ENCODE measurements at regions not wholly inside any gene's neighbourhood (a gene's known extent, or its start where the extent isn't known, plus 50 kb on each side); places are given as distances from the start of the nearest gene placed in this dataset.
"Not testable (repeated sequence)": the region's sequence is repeated elsewhere in the genome, so short reads cannot be mapped to it uniquely, and the experiment has no call there.

- DNase-seq (ENCODE audit: low read depth): no peak
Measured at GRCh38 chr21:36246080-36246631, 73.8 kb upstream of the MORC3 start.

DNA sequence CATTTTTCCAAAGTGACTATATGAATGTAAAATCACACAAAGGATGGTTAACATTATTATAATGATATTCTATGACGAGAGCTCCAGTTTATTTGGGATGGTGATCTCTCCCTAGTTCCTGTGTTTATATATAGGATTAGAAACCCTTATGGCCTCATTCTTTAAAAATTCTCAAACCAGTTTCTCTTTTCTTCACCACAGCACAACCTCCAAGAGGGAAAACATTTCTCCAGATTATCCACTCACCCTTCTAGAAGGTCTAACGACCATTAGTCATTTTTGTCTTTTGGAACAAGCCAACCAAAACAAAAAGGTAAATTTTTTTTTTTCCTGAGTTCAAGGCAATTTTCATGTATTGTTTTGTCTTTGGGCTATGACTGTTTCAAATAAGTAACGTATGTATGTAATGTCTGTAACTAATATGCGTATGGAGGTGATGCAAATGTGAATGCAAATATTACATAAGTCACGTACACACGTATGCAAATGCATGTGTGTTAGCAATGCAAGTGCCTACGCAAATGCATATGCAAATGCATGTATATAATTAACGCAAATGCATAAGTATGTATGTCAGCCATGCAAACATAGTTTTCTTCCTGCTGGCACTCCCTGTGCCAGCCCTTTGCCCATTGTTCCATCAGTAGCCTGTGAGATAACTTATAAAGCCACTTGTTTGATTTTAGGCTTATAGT is 72.5 kb upstream of the MORC3 start:
- no peak for DNase-seq (ENCODE audit: low read depth)

- DNase-seq (ENCODE audit: low read depth): no peak
Measured at GRCh38 chr21:36249576-36250422, 70.2 kb upstream of the MORC3 start.

DNA sequence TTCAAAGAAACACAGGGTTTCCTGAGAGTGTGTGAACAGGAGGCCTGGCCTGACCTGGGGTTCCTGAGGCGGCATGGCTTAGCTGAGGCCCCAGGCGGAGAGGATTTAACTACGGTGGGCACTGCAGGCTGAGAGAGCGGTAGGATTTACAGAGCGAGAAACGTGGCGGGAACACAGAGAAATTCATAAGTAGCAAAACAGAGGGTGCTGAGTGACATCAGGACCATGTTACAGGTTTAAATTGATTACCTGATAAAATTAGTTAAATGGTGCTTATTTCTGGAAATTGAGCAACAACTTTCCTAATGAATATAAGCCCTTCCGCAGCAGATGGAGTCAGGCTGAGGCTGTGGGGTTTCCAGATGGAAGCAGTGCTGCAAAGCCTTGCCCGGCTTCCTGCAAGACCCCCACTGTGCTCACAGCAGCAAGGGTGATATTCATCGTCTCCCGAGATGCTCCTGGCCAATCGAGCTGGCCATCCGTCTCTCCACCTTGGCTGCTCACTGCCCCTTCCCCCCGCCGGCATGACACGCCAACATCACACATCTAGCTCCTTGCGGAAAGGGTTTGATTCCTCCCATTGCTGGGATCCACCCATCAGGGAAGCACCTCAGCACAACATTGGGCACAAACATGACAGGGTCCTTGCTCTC is 69.4 kb upstream of the MORC3 start:
- DNase-seq (ENCODE audit: low read depth): no peak

GRCh38 chr21:36254106-36254941 is 65.7 kb upstream of the MORC3 start:
- DNase-seq (ENCODE audit: low read depth): no peak

DNA sequence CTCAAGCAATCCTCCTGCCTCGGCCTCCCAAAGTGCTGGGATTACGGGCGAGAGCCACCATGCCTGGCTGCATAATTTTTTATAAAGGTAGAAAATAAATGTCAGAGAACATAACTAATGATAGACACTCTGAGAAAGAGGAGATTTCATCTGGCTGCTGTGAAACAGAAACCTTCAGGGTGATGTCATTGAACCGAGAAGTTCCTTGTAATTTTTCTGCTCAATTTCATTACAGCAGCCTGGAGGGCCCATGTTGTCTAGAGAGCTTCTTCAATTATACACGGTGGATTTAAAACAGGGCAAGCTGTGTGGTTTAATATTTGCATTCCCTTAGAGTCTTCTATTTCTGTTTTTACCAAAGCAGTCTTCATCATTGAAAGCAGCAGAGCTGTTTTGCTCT is 64.3 kb upstream of the MORC3 start:
- no peak for DNase-seq (ENCODE audit: low read depth)

DNA sequence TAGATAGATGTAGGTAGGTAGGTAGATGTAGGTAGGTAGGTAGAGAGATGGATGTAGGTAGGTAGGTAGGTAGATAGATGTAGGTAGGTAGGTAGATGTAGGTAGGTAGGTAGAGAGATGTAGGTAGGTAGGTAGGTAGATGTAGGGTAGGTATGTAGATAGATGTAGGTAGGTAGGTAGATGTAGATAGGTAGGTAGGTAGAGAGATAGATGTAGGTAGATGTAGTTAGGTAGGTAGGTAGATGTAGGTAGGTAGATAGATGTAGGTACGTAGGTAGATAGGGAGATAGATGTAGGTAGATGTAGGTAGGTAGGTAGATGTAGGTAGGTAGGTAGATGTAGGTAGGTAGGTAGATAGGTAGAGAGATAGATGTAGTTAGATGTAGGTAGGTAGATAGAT is 62.3 kb upstream of the MORC3 start:
- DNase-seq (ENCODE audit: low read depth): no peak

- DNase-seq (ENCODE audit: low read depth): peak; percentile 73
Measured at GRCh38 chr21:36260030-36260787, 59.8 kb upstream of the MORC3 start.

- no peak for DNase-seq (ENCODE audit: low read depth)
Measured at GRCh38 chr21:36260802-36261201, 59.2 kb upstream of the MORC3 start.

GRCh38 chr21:36261459-36261858 is 58.5 kb upstream of the MORC3 start:
- DNase-seq (ENCODE audit: low read depth): no peak

DNA sequence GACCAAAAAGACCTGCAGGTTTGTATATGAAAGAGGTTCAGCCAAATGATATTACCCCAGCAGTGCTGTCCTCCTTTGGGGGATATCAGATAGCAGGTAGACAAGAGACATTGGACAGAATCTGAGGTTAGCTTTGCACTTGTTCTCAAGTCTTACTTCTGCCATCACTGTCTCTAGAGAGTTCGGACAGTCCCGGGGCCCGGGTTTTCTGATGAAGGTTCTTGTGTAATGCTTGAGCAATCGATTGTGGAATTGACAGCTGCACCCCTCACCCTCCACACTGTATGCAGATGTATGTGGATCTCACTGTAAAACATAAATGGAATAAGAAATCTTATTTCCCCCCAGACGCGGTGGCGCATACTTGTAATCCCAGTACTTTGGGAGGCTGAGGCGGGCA is 56.2 kb upstream of the MORC3 start:
- no peak for DNase-seq (ENCODE audit: low read depth)

GRCh38 chr21:36265431-36265830 is 54.6 kb upstream of the MORC3 start:
- DNase-seq (ENCODE audit: low read depth): no peak

DNA sequence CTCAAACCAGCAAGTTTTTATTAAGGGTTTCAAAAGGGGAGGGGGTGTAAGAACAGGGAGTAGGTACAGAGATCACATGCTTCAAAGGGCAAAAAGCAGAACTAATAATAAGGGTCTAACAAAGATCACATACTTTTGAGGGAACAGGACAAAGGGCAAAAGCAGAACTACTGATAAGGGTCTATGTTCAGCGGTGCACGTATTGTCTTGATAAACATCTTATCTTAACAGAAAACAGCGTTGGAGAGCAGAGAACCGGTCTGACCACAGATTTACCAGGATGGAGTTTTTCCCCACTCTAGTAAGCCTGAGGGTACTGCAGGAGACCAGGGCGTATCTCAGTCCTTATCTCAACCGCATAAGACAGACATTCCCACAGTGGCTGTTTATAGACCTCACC is 52.2 kb upstream of the MORC3 start:
- DNase-seq (ENCODE audit: low read depth): not testable (repeated sequence)

DNA sequence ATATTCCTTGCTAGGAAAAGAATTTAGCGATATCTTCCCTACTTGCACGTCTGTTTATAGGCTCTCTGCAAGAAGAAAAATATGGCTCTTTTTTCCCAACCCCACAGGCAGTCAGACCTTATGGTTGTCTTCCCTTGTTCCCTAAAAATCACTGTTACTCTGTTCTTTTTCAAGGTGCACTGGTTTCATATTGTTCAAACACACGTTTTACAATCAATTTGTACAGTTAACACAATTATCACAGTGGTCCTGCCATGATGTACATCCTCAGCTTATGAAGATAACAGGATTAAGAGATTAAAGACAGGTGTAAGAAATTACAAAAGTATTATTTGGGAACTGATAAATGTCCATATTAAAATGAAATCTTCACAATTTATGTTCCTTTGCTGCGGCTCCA is 51.7 kb upstream of the MORC3 start:
- DNase-seq (ENCODE audit: low read depth): not testable (repeated sequence)

All from RPMI7951 (cell line).